Midbrain (tissue), 1 donor: ENCODE measurements at regions not wholly inside any gene's neighbourhood (a gene's known extent, or its start where the extent isn't known, plus 50 kb on each side); places are given as distances from the start of the nearest gene placed in this dataset.

Experiments
- DNase-seq: peaks from one replicate; lab custom pipeline; 2025; lab: John Stamatoyannopoulos, UW

DNA sequence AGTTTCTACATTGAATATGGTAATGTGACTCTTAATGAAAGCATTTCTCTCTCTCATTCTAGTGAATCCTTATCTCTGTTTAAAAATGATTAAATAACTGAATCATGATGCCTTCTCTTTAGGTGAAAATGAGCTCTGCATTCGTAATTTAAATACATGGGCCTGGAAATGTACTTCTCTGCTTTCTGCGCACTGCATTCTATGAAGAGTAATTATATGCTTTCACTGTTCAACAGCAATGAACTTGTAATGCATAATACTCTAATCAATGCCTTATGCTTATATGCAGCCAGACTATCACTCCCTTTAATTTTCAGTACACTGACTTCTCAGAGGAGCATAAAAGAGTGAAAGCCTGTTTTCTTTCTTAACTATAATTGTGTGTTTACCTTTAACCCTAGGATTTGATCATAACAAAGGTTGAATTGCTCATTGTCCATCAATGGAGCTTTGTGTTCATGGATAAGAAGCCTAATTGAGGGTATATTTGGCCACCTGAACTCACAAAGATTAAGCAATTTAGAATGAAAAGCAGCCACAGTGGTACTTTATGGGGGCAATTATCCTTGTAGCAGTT is 330.8 kb upstream of the PDZRN3 start:
- DNase-seq: no peak

DNA sequence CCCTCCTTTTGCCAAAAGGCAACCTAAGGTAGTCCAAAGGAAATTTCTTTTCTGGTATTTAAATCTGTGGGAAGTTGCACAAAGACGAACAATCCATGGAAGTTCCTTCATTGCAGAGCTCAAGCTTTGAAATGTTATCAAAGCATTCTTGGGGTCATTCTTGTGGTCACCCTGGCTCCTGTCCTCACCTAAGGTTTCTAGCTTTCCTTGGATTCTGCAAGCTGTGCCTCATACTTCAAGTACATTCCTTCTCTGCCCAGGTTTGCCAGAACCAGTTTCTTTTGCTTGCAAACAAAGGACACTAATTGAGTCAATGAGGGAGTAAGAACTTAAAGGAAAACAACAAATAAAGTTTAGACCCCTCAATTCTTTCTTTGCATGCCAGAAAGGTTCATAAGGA is 329.8 kb upstream of the PDZRN3 start:
- DNase-seq: no peak

DNA sequence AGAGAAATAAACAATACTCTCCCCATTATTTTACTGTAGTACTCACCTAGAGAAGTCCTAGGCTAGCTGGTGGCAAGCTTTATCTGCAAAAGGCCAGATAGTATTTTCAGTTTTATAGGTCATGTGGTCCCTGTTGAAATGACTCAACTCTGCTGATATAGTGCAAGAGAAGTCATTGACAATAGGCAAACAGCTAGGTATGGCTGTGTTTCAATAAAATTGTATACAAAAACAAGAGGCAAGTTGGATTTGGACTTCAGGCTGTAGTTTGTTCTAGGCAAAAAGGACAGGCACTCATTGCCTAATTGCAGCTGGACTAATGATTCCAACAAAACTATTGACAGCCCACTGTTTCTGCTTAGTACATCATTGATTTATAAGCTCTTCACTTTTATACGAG is 328.0 kb upstream of the PDZRN3 start:
- DNase-seq: no peak

DNA sequence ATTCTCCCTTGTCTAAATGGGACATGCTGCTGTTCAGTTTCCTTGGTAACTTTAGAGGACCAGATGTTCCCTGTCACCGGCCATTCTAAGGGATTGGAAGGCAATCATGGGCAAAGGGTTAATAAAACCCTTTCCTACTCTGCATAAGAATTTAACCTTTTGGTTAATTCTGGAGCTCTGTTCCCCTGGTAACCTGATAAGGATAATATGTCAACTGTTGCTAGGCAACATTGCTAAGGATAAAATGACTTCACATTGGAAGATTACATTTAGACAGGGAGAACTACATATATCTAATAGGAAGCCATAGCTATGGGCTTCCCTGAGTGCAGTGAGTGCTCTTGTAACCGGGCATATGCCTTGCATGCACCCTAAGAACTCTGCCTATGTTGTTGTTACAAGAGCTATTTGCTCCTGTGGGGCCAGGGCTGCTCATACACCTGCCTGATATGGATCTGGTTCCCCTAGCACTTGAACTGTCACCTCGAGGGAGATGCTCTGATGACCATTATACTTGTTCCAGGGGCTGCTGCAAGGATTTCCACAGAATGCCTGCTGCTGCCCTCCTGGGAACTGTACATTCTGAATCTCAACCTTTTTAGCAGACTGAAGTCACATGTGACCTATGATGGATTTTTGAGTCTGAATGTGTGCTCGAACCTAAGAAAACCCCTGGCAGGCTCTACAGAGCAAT is 326.3 kb upstream of the PDZRN3 start:
- no peak for DNase-seq

DNA sequence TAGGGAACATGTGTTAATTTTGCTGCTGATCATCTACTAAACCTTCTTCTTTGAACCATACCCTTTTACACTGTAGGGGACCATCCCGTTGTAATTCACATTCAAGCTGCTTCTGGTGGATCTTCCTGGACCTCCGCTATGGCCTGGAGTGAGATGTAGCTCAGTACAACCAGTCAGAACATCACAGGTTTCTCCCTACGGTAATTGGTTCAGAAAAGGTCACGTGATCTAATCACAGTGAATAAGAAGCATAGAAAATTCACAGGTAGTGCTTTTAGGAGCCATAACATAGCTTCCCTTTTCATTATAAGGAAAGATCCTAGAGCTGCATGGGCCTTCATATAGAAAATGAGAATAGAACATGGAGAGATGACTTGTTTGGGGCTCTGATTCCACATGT is 320.8 kb upstream of the PDZRN3 start:
- DNase-seq: no peak

DNA sequence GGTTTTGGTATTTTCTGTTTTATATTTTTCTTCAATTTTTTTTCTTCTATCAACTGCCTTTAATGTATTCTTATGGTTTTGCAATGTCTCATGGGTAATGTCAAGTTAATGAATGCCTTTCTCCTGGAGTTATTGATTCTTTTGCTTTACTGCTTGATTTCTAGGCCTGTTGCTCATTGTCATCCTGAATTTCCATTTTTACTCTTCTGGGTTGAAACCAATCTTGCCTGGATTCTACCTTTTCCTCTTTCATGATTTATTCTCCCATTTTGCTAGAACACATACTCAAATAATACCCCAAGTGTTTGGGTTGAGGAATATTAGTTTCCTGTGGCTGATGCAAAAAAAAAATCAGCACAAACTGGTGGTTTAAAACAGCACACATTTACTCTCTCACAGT is 315.2 kb upstream of the PDZRN3 start:
- DNase-seq: no peak

DNA sequence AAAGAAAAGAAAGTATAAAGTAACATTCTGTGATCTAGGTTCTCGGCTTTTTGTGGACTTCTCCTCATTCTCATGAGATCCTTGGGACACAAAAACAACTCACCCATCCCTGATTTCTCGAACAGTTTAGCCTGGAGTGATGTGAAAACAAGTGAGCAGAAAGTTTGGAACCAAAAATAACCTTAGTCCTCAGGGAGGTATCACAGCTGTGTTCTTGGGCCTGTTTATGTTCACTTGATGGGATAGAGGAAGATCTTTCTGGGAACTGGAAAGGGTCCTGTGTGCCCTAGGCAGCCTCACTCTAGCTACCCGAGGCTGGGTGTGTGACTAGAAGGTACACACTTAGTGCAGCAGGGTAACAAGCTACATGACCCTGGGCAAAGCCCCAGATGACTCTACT is 308.8 kb upstream of the PDZRN3 start:
- no peak for DNase-seq

DNA sequence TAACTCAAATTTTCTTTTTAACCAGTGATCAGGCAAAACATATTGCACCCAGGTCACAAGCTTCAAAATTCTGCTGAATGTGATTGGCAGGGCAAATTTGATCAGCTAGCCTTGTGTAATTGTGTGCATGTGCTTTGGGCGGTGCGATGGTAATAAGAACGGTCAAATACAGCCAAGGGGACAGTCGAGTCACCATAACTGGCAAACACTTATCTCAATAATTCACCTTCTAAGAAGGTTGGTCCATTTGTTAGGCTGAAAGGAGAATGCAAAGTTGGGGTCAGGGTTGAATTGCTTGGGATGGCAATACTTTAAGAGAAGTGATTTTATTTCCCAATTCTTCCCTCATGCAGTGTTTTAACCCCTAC is 302.4 kb upstream of the PDZRN3 start:
- DNase-seq: no peak

DNA sequence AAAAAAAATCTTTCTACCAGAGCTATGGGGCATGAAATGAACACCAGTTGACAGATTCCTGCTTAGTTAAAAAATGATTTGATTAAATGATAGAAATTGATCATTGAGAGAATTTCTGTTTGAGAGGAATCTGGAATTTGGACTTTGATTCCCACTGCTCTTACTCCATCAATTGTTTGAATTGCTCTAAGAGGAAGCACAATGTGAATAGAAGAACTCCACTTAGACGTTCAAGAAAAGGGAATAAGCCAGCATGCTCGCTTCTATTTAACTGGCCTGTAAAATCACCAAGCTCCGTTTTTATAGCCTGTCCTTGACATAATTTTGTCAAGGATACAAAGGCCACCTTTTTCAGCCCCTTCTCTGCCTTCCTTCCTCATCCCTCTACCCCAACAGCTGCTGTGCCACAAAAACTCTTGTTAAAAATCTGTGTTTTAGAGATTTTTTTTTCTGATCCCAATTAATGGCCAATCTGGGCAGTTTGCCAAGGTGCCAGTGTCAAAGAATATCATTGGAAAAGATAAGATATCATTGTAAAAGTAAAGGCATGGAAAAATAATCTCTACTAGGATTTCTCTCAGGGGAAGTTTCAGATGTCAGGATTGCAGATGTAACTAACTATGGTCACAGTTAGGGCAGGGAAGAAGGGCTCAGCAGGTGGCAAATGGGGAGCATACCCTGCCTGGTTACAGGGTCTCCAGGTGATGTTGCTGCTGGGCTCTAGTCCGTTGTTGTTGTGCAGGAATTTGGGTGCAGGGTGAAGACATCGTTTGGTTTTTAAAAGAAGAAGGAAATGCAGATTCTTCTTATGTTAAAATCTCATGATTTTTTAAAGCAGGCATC is 301.8 kb upstream of the PDZRN3 start:
- DNase-seq: no peak

DNA sequence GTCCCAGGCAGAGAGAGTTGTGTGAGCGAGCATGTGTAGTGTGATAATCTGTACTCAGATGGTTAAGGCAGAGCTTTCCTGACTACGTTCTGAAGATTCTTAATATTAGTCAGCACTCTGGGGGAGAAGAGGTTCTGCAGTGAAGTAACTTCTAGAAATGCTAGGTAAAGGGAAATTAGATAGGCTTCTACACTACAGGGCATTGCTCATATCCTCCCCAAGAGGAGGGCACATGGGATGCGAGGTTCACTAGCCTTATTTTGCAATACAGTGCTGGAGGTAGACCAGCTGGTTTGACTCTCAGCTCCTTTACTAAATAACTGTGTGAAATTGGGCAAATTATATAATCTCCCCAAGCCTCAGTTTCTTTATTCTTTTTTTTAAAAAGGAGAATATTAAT is 300.3 kb upstream of the PDZRN3 start:
- DNase-seq: no peak

DNA sequence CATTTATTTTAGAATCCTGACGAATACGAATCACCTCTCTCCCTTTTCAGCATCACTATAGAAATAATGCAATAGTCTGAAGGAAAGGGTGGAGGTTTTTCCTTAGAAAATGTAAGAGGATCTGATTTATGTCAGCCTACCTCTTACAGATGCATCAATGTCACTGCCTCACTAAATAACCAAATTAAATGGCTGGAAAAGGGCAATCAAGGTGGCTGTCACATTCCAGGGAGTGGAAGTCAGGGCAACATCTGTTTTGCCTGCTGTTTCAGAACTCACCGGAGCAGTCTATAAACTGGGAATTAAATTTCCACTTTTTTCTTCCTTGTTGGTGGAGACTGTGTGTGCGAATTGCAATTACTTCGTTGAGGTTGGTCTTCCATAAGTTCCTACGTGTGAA is 299.3 kb upstream of the PDZRN3 start:
- DNase-seq: no peak

DNA sequence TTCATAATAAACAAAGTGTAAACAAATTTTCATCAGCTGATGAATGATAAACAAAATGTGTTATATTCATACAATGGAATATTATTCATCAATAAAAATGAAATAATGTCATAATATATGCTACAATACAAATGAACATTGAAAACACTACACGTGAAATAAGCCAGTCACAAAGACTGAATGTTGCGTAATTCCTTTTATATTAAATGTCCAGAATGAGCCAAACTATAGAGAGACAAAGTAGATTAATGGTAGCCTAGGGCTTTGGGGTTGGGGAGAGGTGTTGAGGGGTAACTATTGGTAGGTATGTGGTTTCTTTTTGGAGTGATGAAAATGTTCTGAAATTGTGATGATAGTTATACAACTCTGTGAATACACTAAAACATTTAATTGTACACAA is 292.9 kb upstream of the PDZRN3 start:
- DNase-seq: no peak

DNA sequence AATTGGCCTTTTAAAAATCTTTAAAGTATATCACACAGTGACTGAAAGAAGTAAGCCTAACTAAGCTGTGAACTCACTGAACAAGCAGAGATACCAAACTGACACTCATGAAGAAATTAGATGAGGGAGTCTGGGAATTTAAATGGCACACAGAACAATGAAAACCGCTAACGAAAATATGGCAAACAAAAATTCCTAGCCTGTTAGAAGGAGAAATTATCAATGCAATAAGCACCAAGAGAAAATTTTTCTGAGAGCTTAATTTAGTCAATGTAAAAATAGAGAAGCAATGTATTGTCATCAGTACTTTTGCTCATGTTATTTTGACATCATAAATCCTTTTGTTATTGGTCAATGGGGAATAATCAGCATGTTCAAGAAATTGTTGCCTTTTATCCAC is 291.1 kb upstream of the PDZRN3 start:
- DNase-seq: no peak

DNA sequence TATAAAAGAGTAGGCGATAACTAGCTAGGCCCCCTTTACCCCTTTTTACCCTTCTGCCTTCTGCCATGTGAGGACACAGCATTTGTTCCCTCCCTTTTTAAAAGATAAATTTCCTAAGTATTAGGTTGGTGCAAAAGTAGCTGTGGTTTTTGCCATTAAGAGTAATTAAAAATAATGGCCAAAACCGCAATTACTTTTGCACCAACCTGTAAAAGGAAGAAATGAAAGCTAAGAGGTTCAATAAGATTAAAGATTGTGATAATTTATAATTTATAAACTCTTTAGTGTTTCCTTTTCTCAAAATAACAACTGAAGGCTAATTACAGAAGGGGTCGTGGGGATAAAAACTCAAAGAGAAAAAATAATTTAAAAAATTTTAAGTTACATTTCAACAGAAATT is 283.5 kb upstream of the PDZRN3 start:
- no peak for DNase-seq

DNA sequence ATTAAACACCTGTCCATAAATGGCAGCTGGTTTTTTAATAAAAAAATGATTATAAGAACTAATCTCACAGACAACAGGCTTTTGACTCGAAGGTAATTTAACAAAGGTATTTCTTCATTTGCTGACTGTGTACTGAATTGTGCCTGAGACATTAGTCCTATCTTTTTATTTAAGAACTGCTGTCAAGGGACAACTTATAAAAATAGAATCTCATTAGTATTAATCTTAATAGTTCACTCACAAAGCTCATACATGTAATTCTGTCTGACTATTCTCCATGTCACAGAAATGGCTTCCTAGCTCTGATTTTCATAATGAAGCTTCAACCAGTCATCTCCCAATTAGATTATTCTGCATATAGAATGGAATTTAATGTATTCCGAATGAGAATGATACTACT is 276.9 kb upstream of the PDZRN3 start:
- DNase-seq: no peak

DNA sequence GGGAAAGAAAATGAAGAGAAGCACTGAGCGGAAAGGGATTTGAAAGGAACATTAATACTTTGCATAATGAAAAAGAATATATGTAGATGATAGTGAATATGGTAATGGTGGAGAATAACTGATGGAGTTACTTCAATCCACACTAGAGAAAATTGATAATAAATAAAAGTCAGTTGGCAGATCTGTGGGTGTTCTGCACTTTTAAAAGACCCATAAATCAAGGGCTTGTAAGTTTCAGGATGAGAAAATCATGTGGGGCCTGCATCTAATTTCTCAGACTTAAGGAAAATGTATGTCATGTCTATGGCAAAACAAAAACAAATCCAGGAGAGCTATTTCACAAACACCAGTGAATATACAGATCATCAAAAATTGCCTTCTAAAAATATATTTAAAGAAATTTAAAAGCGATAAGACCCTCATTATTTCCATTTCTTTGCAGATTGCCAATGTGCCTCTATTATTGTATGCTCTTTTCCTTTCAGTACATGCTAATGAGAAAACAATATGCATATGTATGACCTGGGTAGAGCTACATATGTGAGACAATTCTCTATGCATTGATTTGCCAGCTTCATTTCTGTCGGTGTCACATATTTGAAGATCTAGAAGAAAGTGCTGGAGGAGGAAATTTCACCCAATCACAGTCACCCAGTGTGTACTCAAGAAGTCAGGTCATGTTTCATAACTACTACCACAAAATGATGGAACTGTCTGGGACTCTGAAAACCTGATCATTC is 269.9 kb upstream of the PDZRN3 start:
- no peak for DNase-seq

DNA sequence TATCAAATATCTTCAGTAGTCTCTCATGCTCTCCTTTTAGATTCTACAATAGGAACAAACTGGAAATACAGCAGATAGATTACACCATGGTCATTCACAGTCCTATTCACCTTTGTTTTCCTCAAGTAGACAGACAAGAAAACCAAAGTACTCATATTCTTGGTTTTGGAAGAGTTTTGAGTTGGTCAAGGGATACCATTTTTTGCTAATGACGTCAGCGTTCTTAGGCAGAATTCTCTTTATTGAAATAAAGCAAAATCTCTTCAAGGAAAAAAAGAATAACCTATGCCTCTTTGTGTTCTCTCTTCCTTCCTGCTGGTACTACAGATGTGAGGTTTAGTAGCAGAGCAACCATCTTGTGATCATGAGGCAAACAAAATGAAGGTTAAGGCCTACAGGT is 268.3 kb upstream of the PDZRN3 start:
- no peak for DNase-seq

DNA sequence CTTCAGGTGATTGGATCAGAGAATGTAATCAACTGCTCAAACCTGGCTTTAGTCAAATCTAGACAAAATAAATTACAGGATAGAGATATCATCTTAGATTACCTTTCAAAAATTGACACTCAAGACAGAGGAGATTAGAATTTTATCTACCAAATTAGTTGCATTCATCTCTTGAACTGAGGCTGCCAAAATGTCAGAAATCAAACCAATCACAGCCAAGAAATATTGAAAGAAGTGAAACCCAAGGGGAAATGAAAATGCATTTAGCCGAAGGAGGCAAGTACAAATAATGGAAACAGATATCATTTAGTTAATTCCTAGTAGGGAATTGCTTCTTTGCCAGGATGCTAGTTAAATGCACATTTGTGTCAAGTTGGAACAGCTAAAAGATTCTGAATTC is 261.1 kb upstream of the PDZRN3 start:
- no peak for DNase-seq

DNA sequence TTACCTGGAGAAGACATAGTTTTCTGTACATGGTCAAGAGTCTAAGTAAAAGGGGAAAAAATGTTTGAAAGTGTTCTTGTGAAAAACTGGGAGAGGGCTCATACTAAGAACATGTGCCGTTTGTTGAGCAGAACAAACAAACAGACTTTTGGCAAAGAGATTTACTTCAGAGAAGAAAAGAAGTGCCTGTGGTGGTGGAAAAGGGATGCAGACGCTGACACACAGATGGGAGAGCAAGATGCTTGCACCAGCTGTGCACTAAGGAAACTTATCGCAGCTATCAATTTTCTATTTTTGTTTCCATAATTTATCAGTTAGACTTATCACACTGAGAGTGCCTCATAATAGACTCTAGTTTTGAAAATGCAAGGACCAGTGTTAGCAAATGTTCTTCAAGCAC is 259.6 kb upstream of the PDZRN3 start:
- DNase-seq: no peak

DNA sequence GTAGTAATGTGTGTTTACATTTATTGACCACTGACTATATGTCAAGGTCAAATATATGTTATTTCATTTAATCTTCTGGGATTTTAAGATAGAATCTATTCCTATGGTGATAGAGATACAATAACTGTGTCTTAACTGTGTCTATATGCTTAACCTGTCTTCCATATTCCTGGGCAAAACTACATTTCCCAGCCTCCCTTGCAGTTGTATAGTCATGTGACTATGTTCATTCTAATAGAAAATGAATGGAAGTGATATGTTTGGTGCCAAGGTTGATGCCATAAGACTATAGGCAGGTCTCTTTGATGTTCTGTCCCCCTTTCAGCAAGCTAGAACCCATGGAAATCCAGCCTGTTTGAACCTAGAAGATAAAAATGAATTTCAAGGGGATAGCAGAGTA is 258.8 kb upstream of the PDZRN3 start:
- no peak for DNase-seq

DNA sequence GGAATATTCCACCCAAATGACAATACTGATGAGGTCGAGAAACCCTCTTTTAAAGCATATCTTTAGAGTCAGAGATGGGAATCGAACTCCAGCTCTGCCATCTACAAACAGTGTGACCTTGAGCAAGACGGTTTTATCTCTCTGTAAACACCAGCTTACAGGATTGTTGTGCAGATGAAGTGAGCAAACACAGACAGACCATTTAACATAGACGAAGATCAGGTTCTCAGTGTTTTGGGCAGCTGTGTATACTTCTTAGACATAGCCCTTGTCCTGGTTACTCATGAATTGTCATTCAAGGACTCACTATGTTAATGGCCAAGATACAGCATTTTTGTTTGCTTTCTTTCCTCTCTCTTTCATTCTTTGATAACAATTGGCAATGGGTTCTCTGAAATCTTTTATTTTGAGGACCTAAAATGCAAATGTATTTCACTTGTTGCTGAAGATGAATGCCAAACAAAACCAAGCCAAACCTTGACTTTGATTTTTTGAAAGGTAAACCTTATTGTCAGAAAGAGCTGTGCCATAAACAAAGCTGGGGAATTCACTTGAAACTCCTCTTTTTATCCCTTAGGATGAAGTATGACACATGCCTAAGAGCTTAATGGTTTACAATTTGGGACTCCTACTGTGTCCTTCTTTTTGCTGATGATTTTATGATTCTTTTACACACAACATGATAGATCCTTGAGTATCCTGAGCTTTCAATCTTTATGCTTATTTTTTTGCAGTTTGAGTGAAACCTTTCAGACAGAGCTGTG is 250.0 kb upstream of the PDZRN3 start:
- no peak for DNase-seq

DNA sequence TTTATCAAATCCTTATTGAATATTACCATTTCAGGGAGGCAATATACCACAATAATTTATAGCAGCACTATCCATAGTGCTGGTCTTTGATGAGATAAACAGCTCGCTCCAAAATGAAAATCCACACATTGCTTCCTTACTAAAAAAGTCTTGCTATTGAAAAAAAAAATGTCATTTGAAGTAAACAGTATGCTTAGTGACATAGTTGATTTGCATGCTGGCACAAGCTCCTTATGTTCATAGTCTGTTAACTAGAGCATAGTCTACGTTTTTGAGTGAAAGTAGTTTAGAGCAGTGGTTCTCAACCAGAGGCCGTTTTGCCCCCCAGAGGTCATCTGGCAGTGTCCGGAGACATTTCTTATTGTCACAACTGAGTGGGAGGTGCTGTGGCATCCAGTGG is 249.4 kb upstream of the PDZRN3 start:
- no peak for DNase-seq
